WTC11 (cell line): ENCODE measurements at regions not wholly inside any gene's neighbourhood (a gene's known extent, or its start where the extent isn't known, plus 50 kb on each side); places are given as distances from the start of the nearest gene placed in this dataset.

Source experiments
- ATAC-seq: fragments of 200-7000 bp; cut with Tn5 transposase; 2 replicates; pipeline ENCODE4 v1.10.0; 2021; ENCODE audit warnings: mild to moderate bottlenecking, moderate library complexity
- CTCF ChIA-PET: fragments of 300-600 bp; sonication (Branson Sonifier 250); formaldehyde crosslinking; loops from one replicate; lab custom pipeline; 2021; ENCODE audit warnings: antibody characterized with exemption; lab: Charles Lee
- POLR2A ChIA-PET: fragments of 350-600 bp; sonication (Branson Sonifier 250); formaldehyde crosslinking; loops from one replicate; lab custom pipeline; 2021; ENCODE audit warnings: antibody characterized with exemption; lab: Charles Lee
- DNase-seq: peaks from one replicate; pipeline ENCODE4 v3.0.0; 2021; ENCODE audit warnings: low spot score
- H3K27ac Mint-ChIP-seq: 2 replicates; pipeline ENCODE4 v1.8.0; 2021; ENCODE audit warnings: mixed read lengths
- H3K27me3 Mint-ChIP-seq: 2 replicates; pipeline ENCODE4 v1.8.0; 2021; ENCODE audit warnings: low read depth, mild to moderate bottlenecking, moderate library complexity, mixed read lengths
- H3K36me3 Mint-ChIP-seq: 2 replicates; pipeline ENCODE4 v1.8.0; 2021; ENCODE audit warnings: mixed read lengths
- H3K4me1 Mint-ChIP-seq: 2 replicates; pipeline ENCODE4 v1.8.0; 2022; ENCODE audit warnings: mixed read lengths
- H3K4me3 Mint-ChIP-seq: 2 replicates; pipeline ENCODE4 v1.8.0; 2021; ENCODE audit warnings: mild to moderate bottlenecking, moderate library complexity, mixed read lengths
- H3K9me3 Mint-ChIP-seq: 2 replicates; pipeline ENCODE4 v1.8.0; 2021; ENCODE audit warnings: mixed read lengths
- ATF6 ChIP-seq: sonication (generic); formaldehyde crosslinking; IDR thresholded peaks from 2 replicates; pipeline ENCODE4 v1.8.1; 2023; ENCODE audit warnings: mild to moderate bottlenecking, missing genetic modification reagents
- CDX4 ChIP-seq: fragments of 250-450 bp; sonication (Bioruptor Pico); IDR thresholded peaks from 2 replicates; pipeline ENCODE4 v1.9.0; 2021; ENCODE audit warnings: moderate library complexity, mild to moderate bottlenecking, inconsistent platforms, borderline replicate concordance
- CREM ChIP-seq: sonication (generic); formaldehyde crosslinking; IDR thresholded peaks from 2 replicates; pipeline ENCODE4 v1.8.1; 2022; ENCODE audit warnings: mild to moderate bottlenecking, missing genetic modification reagents, moderate library complexity
- ESRRA ChIP-seq: sonication (generic); formaldehyde crosslinking; IDR thresholded peaks from 2 replicates; pipeline ENCODE4 v1.8.1; 2022; ENCODE audit warnings: mild to moderate bottlenecking, missing genetic modification reagents, borderline replicate concordance
- FOXP1 ChIP-seq: sonication (generic); formaldehyde crosslinking; IDR thresholded peaks from 2 replicates; pipeline ENCODE4 v1.8.0; 2022; ENCODE audit warnings: missing genetic modification reagents, mild to moderate bottlenecking, moderate library complexity, borderline replicate concordance
- IRF1 ChIP-seq: sonication (generic); formaldehyde crosslinking; IDR thresholded peaks from 2 replicates; pipeline ENCODE4 v1.8.0; 2023; ENCODE audit warnings: missing genetic modification reagents
- JAZF1 ChIP-seq: fragments of 250-450 bp; sonication (Bioruptor Pico); IDR thresholded peaks from 2 replicates; pipeline ENCODE4 v1.9.0; 2021; ENCODE audit warnings: moderate library complexity, mild to moderate bottlenecking, inconsistent platforms
- MLX ChIP-seq: sonication (generic); formaldehyde crosslinking; IDR thresholded peaks from 2 replicates; pipeline ENCODE4 v1.8.1; 2023; ENCODE audit warnings: mild to moderate bottlenecking, missing genetic modification reagents, moderate library complexity
- PRRX2 ChIP-seq: fragments of 250-450 bp; sonication (Bioruptor Pico); IDR thresholded peaks from 2 replicates; pipeline ENCODE4 v1.8.0; 2021; ENCODE audit warnings: mild to moderate bottlenecking
- SOX15 ChIP-seq: fragments of 250-450 bp; sonication (Bioruptor Pico); IDR thresholded peaks from 2 replicates; pipeline ENCODE4 v1.9.0; 2021; ENCODE audit warnings: mild to moderate bottlenecking
- SP1 ChIP-seq: sonication (generic); formaldehyde crosslinking; conservative IDR thresholded peaks from 2 replicates; pipeline ENCODE4 v1.8.1; 2022; ENCODE audit warnings: missing genetic modification reagents
- TCF7 ChIP-seq: sonication (generic); formaldehyde crosslinking; IDR thresholded peaks from 2 replicates; pipeline ENCODE4 v1.8.0; 2022; ENCODE audit warnings: mild to moderate bottlenecking, low read depth, missing genetic modification reagents, moderate library complexity
- TP53 ChIP-seq: sonication (generic); formaldehyde crosslinking; IDR thresholded peaks from 2 replicates; pipeline ENCODE4 v1.8.1; 2023; ENCODE audit warnings: mild to moderate bottlenecking, missing genetic modification reagents
- USF1 ChIP-seq: sonication (generic); formaldehyde crosslinking; IDR thresholded peaks from 2 replicates; pipeline ENCODE4 v1.8.0; 2022; ENCODE audit warnings: mild to moderate bottlenecking, missing genetic modification reagents
- TF ChIP-seq, protein P1 (sequence below): sonication (generic); formaldehyde crosslinking; IDR thresholded peaks from 2 replicates; pipeline ENCODE4 v1.8.0; 2022; ENCODE audit warnings: mild to moderate bottlenecking, missing genetic modification reagents
- TF ChIP-seq, protein P2 (sequence below): fragments of 250-450 bp; sonication (Bioruptor Pico); IDR thresholded peaks from 2 replicates; pipeline ENCODE4 v1.9.0; 2021; ENCODE audit warnings: mild to moderate bottlenecking

DNA sequence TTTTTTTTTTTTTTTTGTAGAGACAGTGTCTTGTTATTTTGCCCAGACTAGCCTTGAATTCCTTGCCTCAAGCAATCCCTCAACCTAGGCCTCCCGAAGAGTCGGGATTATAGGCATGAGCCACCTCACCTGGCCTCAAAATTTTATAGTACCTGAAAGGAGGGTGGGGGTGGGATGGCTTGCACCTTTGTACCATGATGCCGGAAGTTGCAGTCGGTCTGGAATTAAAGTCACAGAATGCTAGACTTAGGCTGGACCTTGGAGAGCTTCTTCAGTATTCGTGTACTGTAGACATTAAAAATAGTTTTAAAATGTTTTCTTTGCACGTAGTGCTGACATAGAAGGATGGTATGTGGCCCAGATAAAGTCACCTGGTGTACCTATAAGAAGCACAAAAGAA, 280.9 kb downstream of the STIM2 start:
- peaks cover 3% of the 10 kb centered on the region; the same call in 1 of the 2 replicates for H3K27me3 Mint-ChIP-seq
- no peak for DNase-seq
- CTCF ChIA-PET: no interaction called here

GRCh38 chr4:27142841-27143240, 282.2 kb downstream of the STIM2 start:
- peaks cover 20% of the 10 kb centered on the region for H3K4me1 Mint-ChIP-seq
- ATAC-seq (no peak), DNase-seq (no peak)
- TF ChIP-seq ATF6 (CRISPR knock-in tag) (no peak), IRF1 (CRISPR knock-in tag) (no peak), SOX15 (CRISPR knock-in tag) (no peak), PRRX2 (CRISPR knock-in tag) (no peak), CDX4 (CRISPR knock-in tag) (no peak), SP1 (CRISPR knock-in tag) (no peak), TCF7 (no peak), FOXP1 (no peak)
- TF ChIP-seq, protein P1, sequence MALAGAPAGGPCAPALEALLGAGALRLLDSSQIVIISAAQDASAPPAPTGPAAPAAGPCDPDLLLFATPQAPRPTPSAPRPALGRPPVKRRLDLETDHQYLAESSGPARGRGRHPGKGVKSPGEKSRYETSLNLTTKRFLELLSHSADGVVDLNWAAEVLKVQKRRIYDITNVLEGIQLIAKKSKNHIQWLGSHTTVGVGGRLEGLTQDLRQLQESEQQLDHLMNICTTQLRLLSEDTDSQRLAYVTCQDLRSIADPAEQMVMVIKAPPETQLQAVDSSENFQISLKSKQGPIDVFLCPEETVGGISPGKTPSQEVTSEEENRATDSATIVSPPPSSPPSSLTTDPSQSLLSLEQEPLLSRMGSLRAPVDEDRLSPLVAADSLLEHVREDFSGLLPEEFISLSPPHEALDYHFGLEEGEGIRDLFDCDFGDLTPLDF: no peak
- TF ChIP-seq, protein P2, sequence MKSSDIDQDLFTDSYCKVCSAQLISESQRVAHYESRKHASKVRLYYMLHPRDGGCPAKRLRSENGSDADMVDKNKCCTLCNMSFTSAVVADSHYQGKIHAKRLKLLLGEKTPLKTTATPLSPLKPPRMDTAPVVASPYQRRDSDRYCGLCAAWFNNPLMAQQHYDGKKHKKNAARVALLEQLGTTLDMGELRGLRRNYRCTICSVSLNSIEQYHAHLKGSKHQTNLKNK (CRISPR knock-in tag): no peak
- peaks cover 29% of the 10 kb centered on the region for H3K36me3 Mint-ChIP-seq
- H3K9me3 Mint-ChIP-seq: peaks cover 39% of the 10 kb centered on the region
- ChIA-PET POLR2A (no interaction called here), CTCF (no interaction called here)
- peaks cover 3% of the 10 kb centered on the region; the same call in 1 of the 2 replicates for H3K27me3 Mint-ChIP-seq
- no peak overlapping the region for H3K27ac Mint-ChIP-seq
- no peak overlapping the region for H3K4me3 Mint-ChIP-seq

More for the DNA sequence above, 280.9 kb downstream of the STIM2 start:
- TF ChIP-seq USF1 (CRISPR knock-in tag): no peak
- no peak for TF ChIP-seq JAZF1 (CRISPR knock-in tag)
- no peak for TF ChIP-seq TP53 (CRISPR knock-in tag)
- TF ChIP-seq CDX4 (CRISPR knock-in tag): no peak
- TF ChIP-seq ESRRA (CRISPR knock-in tag): no peak
- TF ChIP-seq CREM: no peak
- no peak for TF ChIP-seq MLX (CRISPR knock-in tag)
- Mint-ChIP-seq H3K4me1 (peaks cover 19% of the 10 kb centered on the region), H3K36me3 (peaks cover 27% of the 10 kb centered on the region), H3K27ac (no peak overlapping the region), H3K9me3 (peaks cover 40% of the 10 kb centered on the region), H3K4me3 (no peak overlapping the region)
- no peak for ATAC-seq
- POLR2A ChIA-PET: interaction anchor here (0.7 kb wide), 1 partner anchor 1926 kb away, joined by 5 read pairs; no protein-coding TSS in a partner anchor
